Right lobe of liver (tissue), 6 donors: ENCODE measurements at regions not wholly inside any gene's neighbourhood (a gene's known extent, or its start where the extent isn't known, plus 50 kb on each side); places are given as distances from the start of the nearest gene placed in this dataset.
"Not testable (repeated sequence)": the region's sequence is repeated elsewhere in the genome, so short reads cannot be mapped to it uniquely, and the experiment has no call there.

Experiments used
- ATAC-seq, 4 donors: fragments of 200-7000 bp; cut with Tn5 transposase; one replicate each; pipeline ENCODE4 v1.9.1; 2020; ENCODE audit warnings: mild to moderate bottlenecking in 4 of 4, moderate library complexity in 4 of 4
- DNase-seq, 3 donors: peaks; one replicate each; pipeline ENCODE4 v3.0.0-alpha.2; 2020
- H3K27ac ChIP-seq, 3 donors: fragments of 200-600 bp; one replicate each; pipeline ENCODE4 v1.8.0; 2022
- H3K27me3 ChIP-seq, 2 donors: fragments of 200-600 bp; one replicate each; pipeline ENCODE4 v1.8.0; 2022
- H3K36me3 ChIP-seq, 4 donors: fragments of 200-600 bp; sonication (generic) in 1 of 4; one replicate each; pipeline versions ENCODE4 v1.5.1 to v1.8.0; 2017 to 2022; ENCODE audit warnings: control low read depth in 1 of 4
- H3K4me1 ChIP-seq, 4 donors: fragments of 200-600 bp; sonication (generic) in 1 of 4; one replicate each; pipeline versions ENCODE4 v1.5.1 to v1.8.0; 2017 to 2022; ENCODE audit warnings: control low read depth in 1 of 4
- H3K4me3 ChIP-seq, 3 donors: fragments of 200-600 bp; one replicate each; pipeline ENCODE4 v1.8.0; 2022
- H3K9me3 ChIP-seq, 4 donors: fragments of 200-600 bp; sonication (generic) in 1 of 4; one replicate each; pipeline versions ENCODE4 v1.5.1 to v1.8.0; 2017 to 2022; ENCODE audit warnings: control low read depth in 1 of 4
- POLR2A ChIP-seq: fragments of 450-650 bp; IDR thresholded peaks from one replicate; pipeline ENCODE4 v1.6.1; 2017; ENCODE audit warnings: antibody characterized with exemption, mild to moderate bottlenecking
- WGBS: methylation state at CpG from one replicate; pipeline ENCODE4 v1.1.6; 2018; ENCODE audit warnings: low coverage, low lambda C conversion rate; ENCODE audit not compliant: insufficient coverage; ENCODE audit errors: missing lambda C conversion rate; 5-methylcytosine and 5-hydroxymethylcytosine counted together
- intact Hi-C, 2 donors: fragments of 100-400 bp; cut with DNase I; formaldehyde crosslinking; loops; one replicate each; pipeline versions ENCODE4 v1.11.2 to v1.14.1; 2022
- TF ChIP-seq, protein P1 (sequence below), 4 donors: fragments of 200-600 bp in 3 of 4; fragments of 450-650 bp in 1 of 4; IDR thresholded peaks; one replicate each; pipeline versions ENCODE4 v1.5.1 to v1.8.0; 2016 to 2022; ENCODE audit warnings: antibody characterized with exemption in 4 of 4, mild to moderate bottlenecking in 2 of 4
- donor health status: DM: no; HTN: yes; CAD: no.
- donor health status: DM: no; HTN: no; CAD: no.
- donor health status: DM: no; HTN: no; CAD: no.
- donor health status: DM: no; HTN: yes; CAD: no.
- donor health status: DM: no; HTN: yes; CAD: no.

DNA sequence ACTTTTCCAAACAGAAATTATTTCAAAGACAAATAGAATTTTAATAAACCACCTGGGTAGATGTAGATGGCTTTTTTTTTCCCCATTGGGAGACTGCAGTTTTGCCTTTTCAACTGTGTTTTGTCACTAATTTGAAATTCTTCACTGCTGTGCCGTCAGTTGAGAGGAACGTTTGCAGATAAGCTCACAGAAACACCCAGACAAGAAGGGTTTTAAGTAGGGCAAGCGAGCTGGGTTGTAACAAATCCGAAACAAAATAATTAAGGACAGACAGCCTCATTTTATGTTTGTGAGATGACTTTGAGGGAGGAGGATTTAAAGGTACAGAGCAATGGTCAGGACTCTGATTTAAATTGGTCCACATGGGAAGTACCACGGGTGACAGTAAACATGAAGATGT, 155.1 kb upstream of the NTRK2 start:
- intact Hi-C loops, result no loop called here
- 34% methylated on average over 5 of the region's 5 CpGs for WGBS
- no peaks in the 10 kb centered on the region for H3K9me3 ChIP-seq
- no peaks in the 10 kb centered on the region for H3K36me3 ChIP-seq
- H3K4me3 ChIP-seq, result no peak overlapping the region
- peaks cover 0 to 8% (median 0%) of the 10 kb centered on the region in 4 donors for H3K4me1 ChIP-seq
- no peak for TF ChIP-seq POLR2A
- TF ChIP-seq, protein P1, sequence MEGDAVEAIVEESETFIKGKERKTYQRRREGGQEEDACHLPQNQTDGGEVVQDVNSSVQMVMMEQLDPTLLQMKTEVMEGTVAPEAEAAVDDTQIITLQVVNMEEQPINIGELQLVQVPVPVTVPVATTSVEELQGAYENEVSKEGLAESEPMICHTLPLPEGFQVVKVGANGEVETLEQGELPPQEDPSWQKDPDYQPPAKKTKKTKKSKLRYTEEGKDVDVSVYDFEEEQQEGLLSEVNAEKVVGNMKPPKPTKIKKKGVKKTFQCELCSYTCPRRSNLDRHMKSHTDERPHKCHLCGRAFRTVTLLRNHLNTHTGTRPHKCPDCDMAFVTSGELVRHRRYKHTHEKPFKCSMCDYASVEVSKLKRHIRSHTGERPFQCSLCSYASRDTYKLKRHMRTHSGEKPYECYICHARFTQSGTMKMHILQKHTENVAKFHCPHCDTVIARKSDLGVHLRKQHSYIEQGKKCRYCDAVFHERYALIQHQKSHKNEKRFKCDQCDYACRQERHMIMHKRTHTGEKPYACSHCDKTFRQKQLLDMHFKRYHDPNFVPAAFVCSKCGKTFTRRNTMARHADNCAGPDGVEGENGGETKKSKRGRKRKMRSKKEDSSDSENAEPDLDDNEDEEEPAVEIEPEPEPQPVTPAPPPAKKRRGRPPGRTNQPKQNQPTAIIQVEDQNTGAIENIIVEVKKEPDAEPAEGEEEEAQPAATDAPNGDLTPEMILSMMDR (IDR thresholded peaks at IDR 0.05), result no peak
- H3K27me3 ChIP-seq, result no peaks in the 10 kb centered on the region
- ATAC-seq, result no peak
- H3K27ac ChIP-seq, result no peak overlapping the region
- no peak for DNase-seq

DNA sequence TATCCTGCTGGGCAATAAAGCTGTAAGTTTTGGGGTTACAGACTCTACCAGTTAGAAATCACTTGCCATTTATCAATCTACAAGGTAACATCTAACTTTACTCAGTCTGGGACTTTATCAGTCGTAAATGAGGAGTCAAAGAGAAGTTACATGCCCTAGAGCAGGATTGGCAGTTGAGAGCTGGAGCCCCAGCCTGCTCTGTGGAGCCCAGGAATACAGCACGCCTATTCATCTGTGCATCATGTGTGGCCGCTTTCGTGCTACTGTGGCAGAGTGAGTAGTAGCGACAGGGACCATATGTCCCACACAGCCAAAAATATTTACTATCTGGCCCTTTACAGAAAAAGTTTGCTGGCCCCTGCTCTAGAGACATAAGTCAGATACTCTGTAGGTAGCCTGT, 152.5 kb upstream of the NTRK2 start:
- ATAC-seq (no peak), DNase-seq (no peak)
- Histone ChIP-seq H3K9me3 (no peaks in the 10 kb centered on the region), H3K27me3 (no peaks in the 10 kb centered on the region), H3K27ac (no peak overlapping the region), H3K4me1 (peaks cover 0 to 8% (median 0%) of the 10 kb centered on the region in 4 donors), H3K36me3 (no peaks in the 10 kb centered on the region), H3K4me3 (no peak overlapping the region)
- intact Hi-C loops, result no loop called here
- WGBS, result 66% methylated on average over 5 of the region's 5 CpGs
- TF ChIP-seq POLR2A, result no peak
- TF ChIP-seq, protein P1 (IDR thresholded peaks at IDR 0.05), result no peak

DNA sequence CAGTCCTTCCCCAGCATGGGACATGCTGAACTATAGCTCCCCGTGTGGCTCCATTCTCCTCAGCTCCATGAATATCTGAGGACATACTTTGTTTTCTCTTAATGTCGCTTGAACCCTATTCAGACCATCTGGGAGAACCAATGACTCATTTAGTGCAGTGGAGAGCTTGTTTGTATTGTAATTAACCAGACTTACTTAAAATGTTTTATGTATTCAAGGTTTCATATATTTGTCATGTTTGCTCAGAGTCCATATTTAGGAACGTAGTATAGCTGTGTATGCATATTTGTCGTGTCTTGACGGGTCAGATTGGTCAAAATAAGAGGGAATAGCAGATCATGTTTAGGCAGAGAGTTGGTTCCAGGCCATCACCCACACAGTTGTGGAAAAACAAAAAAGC, 150.1 kb upstream of the NTRK2 start:
- no peak for DNase-seq
- TF ChIP-seq POLR2A, result no peak
- TF ChIP-seq, protein P1 (IDR thresholded peaks at IDR 0.05), result no peak
- ATAC-seq, result no peak
- Histone ChIP-seq H3K4me3 (no peak overlapping the region), H3K27ac (no peak overlapping the region), H3K9me3 (no peaks in the 10 kb centered on the region), H3K36me3 (no peaks in the 10 kb centered on the region), H3K4me1 (no peaks in the 10 kb centered on the region), H3K27me3 (no peaks in the 10 kb centered on the region)
- WGBS, result 76% methylated on average over 5 of the region's 5 CpGs
- intact Hi-C loops, result no loop called here

DNA sequence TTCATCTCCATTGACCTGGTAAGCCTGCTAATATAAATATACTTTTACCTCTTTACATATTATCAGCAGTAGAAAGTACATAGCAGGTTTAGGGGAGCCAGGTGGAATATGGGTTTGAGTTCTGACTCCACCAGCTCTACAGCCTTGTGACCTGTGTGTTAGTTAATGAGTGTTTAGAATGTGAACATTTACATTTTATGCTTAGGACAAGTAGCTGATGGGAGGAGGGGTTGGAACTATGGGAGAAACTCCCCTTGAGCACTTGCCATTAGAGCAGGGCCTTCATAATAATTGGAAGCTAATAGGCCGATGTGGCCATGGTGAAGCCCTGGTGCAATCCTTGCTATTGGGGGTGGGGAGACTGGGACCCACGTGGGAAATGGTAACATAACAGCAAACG, 148.3 kb upstream of the NTRK2 start:
- no peaks in the 10 kb centered on the region for H3K4me1 ChIP-seq
- no peak for ATAC-seq
- DNase-seq, result no peak
- no peaks in the 10 kb centered on the region for H3K9me3 ChIP-seq
- intact Hi-C loops, result no loop called here
- no peak overlapping the region for H3K27ac ChIP-seq
- H3K4me3 ChIP-seq, result no peak overlapping the region
- no peaks in the 10 kb centered on the region for H3K27me3 ChIP-seq
- 0% methylated on average over 2 of the region's 3 CpGs for WGBS
- TF ChIP-seq, protein P1 (IDR thresholded peaks at IDR 0.05), result no peak
- no peak for TF ChIP-seq POLR2A
- H3K36me3 ChIP-seq, result no peaks in the 10 kb centered on the region

DNA sequence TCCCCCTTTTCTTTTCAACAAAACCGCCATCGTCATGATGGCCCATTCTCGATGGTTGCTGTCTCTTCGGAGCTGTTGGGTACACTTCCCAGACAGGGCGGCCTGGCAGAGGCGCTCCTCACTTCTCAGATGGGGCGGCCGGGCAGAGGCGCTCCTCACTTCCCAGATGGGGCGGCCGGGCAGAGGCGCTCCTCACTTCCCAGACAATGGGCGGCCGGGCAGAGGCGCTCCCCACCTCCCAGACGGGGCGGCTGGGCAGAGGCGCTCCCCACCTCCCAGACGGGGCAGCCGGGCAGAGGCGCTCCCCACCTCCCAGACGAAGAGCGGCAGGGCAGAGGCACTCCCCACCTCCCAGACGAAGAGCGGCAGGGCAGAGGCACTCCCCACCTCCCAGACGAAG, 143.3 kb upstream of the NTRK2 start:
- H3K4me3 ChIP-seq, DNase-seq, intact Hi-C loops, ATAC-seq, H3K36me3 ChIP-seq, H3K9me3 ChIP-seq, H3K4me1 ChIP-seq, H3K27me3 ChIP-seq, H3K27ac ChIP-seq: not testable (repeated sequence)
- WGBS, result 96% methylated on average over 5 of the region's 26 CpGs

DNA sequence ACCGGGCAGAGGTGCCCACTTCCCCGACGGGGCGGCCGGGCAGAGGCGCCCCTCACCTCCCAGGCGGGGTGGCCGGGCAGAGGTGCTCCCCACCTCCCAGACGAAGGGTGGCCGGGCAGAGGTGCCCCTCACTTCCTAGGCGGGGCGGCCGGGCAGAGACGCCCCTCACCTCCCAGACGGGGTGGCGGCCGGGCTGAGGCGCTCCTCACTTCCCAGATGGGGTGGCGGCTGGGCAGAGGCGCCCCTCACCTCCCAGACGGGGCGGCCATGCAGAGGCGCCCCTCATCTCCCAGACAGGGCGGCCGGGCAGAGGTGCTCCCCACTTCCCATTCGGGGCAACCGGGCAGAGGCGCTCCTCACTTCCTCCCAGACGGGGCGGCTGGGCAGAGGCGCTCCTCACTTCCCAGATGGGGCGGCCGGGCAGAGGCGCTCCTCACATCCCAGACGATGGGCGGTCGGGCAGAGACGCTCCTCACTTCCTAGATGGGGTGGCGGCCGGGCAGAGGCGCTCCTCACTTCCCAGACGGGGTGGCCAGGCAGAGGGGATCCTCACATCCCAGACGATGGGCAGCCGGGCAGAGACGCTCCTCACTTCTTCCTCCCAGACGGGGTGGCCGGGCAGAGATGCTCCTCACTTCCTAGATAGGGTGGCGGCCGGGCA, 142.3 kb upstream of the NTRK2 start:
- ATAC-seq, intact Hi-C loops, H3K27ac ChIP-seq, DNase-seq, H3K4me1 ChIP-seq, H3K27me3 ChIP-seq, H3K9me3 ChIP-seq, H3K4me3 ChIP-seq, H3K36me3 ChIP-seq: not testable (repeated sequence)
- 100% methylated on average over 2 of the region's 49 CpGs for whole genome bisulfite sequencing

DNA sequence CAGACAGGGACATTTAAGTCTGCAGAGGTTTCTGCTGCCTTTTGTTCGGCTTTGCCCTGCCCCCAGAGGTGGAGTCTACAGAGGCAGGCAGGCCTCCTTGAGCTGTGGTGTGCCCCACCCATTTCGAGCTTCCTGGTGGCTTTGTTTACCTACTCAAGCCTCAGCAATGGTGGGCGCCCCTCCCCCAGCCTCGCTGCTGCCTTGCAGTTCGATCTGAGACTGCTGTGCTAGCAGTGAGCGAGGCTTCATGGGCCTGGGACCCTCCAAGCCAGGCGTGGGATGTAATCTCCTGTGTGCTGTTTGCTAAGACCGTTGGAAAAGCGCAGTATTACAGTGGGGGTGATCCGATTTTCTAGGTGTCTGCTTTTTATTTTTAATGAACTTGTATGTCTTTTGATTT, 133.6 kb upstream of the NTRK2 start:
- intact Hi-C loops, H3K27ac ChIP-seq, ATAC-seq, H3K9me3 ChIP-seq, H3K36me3 ChIP-seq, H3K4me1 ChIP-seq, H3K27me3 ChIP-seq, DNase-seq, H3K4me3 ChIP-seq: not testable (repeated sequence)
- 43% methylated on average over 8 of the region's 10 CpGs for WGBS
